K562 (cell line): ENCODE measurements at regions not wholly inside any gene's neighbourhood (a gene's known extent, or its start where the extent isn't known, plus 50 kb on each side); places are given as distances from the start of the nearest gene placed in this dataset.

Experiments used
- ATAC-seq: fragments of 200-7000 bp; cut with Tn5 transposase; 3 replicates; pipeline ENCODE4 v1.9.1; 2020; ENCODE audit warnings: moderate library complexity
- BruUV-seq: library from RNA; stranded (reverse); fragments of 400-500 nt; replicated peaks from 2 replicates; lab custom pipeline; 2021; lab: Mats Ljungman, UMichigan
- CTCF ChIA-PET: fragments of 300-600 bp; formaldehyde crosslinking; extraction: SDS; loops from one replicate; lab custom pipeline; 2021; ENCODE audit warnings: low intra/inter-chr PET ratio; lab: Yijun Ruan, JAX
- POLR2A ChIA-PET: fragments of 300-600, 350-650 bp; sonication (Branson Sonifier 250); formaldehyde crosslinking; extraction: SDS; loops from one replicate; lab custom pipeline; 2021; ENCODE audit warnings: antibody characterized with exemption, inconsistent platforms; lab: Yijun Ruan, JAX
- DNase-seq, 4 experiments: peaks; one replicate each; pipeline versions ENCODE4 v3.0.0 to v3.0.0-alpha.2; 2011 to 2018; ENCODE audit warnings: low spot score in 3 of 4, mixed read lengths in 3 of 4; ENCODE audit errors: extremely low read depth in 1 of 4
- FAIRE-seq: peaks from 2 replicates; lab custom pipeline; 2011; peaks lifted over from hg19 to GRCh38; lab: Jason Lieb, UNC
- H2AFZ ChIP-seq: 2 replicates; pipeline ENCODE4 v1.6.0; 2011; ENCODE audit warnings: low read depth, low read length, control low read depth, inconsistent platforms
- H3K27ac ChIP-seq: fragments of 200-600 bp; 3 replicates; pipeline ENCODE4 v1.8.0; 2011; ENCODE audit warnings: low read depth, mild to moderate bottlenecking, control low read depth, inconsistent platforms, low read length, moderate library complexity, mixed read lengths; ENCODE audit errors: extremely low read depth
- H3K27me3 ChIP-seq, 2 experiments: fragments of 300-600 bp in 1 of 2; 2 replicates in 1 of 2; 3 replicates in 1 of 2; pipeline versions ENCODE4 v1.6.0 to v1.8.0; 2011; ENCODE audit warnings: inconsistent platforms in 2 of 2, low read length in 2 of 2, mild to moderate bottlenecking in 1 of 2, mixed read lengths in 1 of 2, moderate library complexity in 1 of 2; ENCODE audit not compliant: control insufficient read depth in 2 of 2, insufficient read depth in 2 of 2
- H3K36me3 ChIP-seq: fragments of 300-600 bp; 3 replicates; pipeline ENCODE4 v1.8.0; 2011; ENCODE audit warnings: mild to moderate bottlenecking, low read length, inconsistent platforms; ENCODE audit not compliant: control insufficient read depth, insufficient read depth
- H3K4me1 ChIP-seq, 2 experiments: fragments of 200-600 bp in 1 of 2; replicated peaks in 1 of 2; 2 replicates in 1 of 2; 3 replicates in 1 of 2; pipeline versions ENCODE4 v1.5.1 to v1.8.0; 2011; ENCODE audit warnings: inconsistent platforms in 2 of 2, low read length in 2 of 2, mild to moderate bottlenecking in 1 of 2, mixed read lengths in 1 of 2, moderate library complexity in 1 of 2; ENCODE audit not compliant: control insufficient read depth in 2 of 2, insufficient read depth in 2 of 2
- H3K4me2 ChIP-seq: 2 replicates; pipeline ENCODE4 v1.6.1; 2011; ENCODE audit warnings: low read length, control low read depth, inconsistent platforms, mixed read lengths; ENCODE audit not compliant: insufficient read depth
- H3K4me3 ChIP-seq: fragments of 200-600 bp; sonication (generic), shearing (Covaris generic); 2 replicates; pipeline ENCODE4 v1.5.1; 2016; ENCODE audit warnings: control low read depth, inconsistent platforms
- H3K79me2 ChIP-seq: fragments of 200-600 bp; 3 replicates; pipeline ENCODE4 v1.8.0; 2011; ENCODE audit warnings: low read length, inconsistent platforms; ENCODE audit not compliant: control insufficient read depth, insufficient read depth
- H3K9ac ChIP-seq, 2 experiments: 2 replicates each; pipeline versions ENCODE4 v1.6.0 to v1.6.1; 2011; ENCODE audit warnings: low read depth in 2 of 2, low read length in 2 of 2, control low read depth in 1 of 2, inconsistent platforms in 1 of 2, mild to moderate bottlenecking in 1 of 2, mixed read lengths in 1 of 2; ENCODE audit not compliant: insufficient read depth in 1 of 2
- H3K9me1 ChIP-seq: one replicate; pipeline ENCODE4 v1.6.0; 2011; ENCODE audit warnings: inconsistent platforms, mild to moderate bottlenecking, low read length, moderate library complexity; ENCODE audit not compliant: control insufficient read depth, insufficient read depth
- H3K9me3 ChIP-seq: replicated peaks from 2 replicates; pipeline ENCODE4 v1.5.1; 2011; ENCODE audit warnings: low read depth, low read length, inconsistent platforms; ENCODE audit not compliant: control insufficient read depth, insufficient read depth
- H4K20me1 ChIP-seq: replicated peaks from 2 replicates; pipeline ENCODE4 v1.6.1; 2011; ENCODE audit warnings: low read length, inconsistent platforms, mixed read lengths; ENCODE audit not compliant: control insufficient read depth, insufficient read depth
- HDAC3 ChIP-seq: fragments of 450-650 bp; IDR thresholded peaks from 2 replicates; pipeline ENCODE4 v1.6.1; 2018; ENCODE audit warnings: borderline replicate concordance, mild to moderate bottlenecking, moderate library complexity; ENCODE audit not compliant: partially characterized antibody
- HNRNPUL1 ChIP-seq: fragments of 200-400 bp; formaldehyde crosslinking; IDR thresholded peaks from 2 replicates; pipeline ENCODE4 v1.6.1; 2017; ENCODE audit warnings: low read length
- NFE2L1 ChIP-seq: fragments of 450-650 bp; IDR thresholded peaks from 2 replicates; pipeline ENCODE4 v1.6.1; 2016; ENCODE audit warnings: missing genetic modification characterization, low read depth, mild to moderate bottlenecking, missing compliant biosample characterization, moderate library complexity, borderline replicate concordance
- RBM39 ChIP-seq: fragments of 200-400 bp; formaldehyde crosslinking; optimal IDR thresholded peaks from 2 replicates; pipeline ENCODE3; 2018; ENCODE audit warnings: low read depth, low read length
- SREBF1 ChIP-seq: fragments of 150-350 bp; IDR thresholded peaks from 2 replicates; pipeline ENCODE4 v1.6.1; 2014; ENCODE audit warnings: antibody characterized with exemption, low read depth, low read length, borderline replicate concordance
- SRSF9 ChIP-seq: fragments of 200-400 bp; formaldehyde crosslinking; IDR thresholded peaks from 2 replicates; pipeline ENCODE4 v1.6.1; 2017; ENCODE audit warnings: low read depth, low read length, borderline replicate concordance
- TAL1 ChIP-seq: fragments of 450-650 bp; IDR thresholded peaks from 2 replicates; pipeline ENCODE4 v1.6.1; 2016; ENCODE audit warnings: mild to moderate bottlenecking
- THRB ChIP-seq: fragments of 450-650 bp; formaldehyde crosslinking; conservative IDR thresholded peaks from 2 replicates; pipeline ENCODE4 v1.4.0; 2022; ENCODE audit warnings: mild to moderate bottlenecking, missing genetic modification characterization
- XRCC5 ChIP-seq: fragments of 200-400 bp; formaldehyde crosslinking; IDR thresholded peaks from 2 replicates; pipeline ENCODE4 v1.6.1; 2017; ENCODE audit warnings: low read depth, mild to moderate bottlenecking, low read length
- ZEB2 ChIP-seq: fragments of 450-650 bp; IDR thresholded peaks from 2 replicates; pipeline ENCODE4 v1.6.1; 2016
- ZNF507 ChIP-seq: conservative IDR thresholded peaks from 2 replicates; pipeline ENCODE4 v1.6.1; 2017; ENCODE audit warnings: missing genetic modification characterization, missing compliant biosample characterization
- WGBS: fragments of 100-300 bp; shearing (Covaris generic); methylation state at CpG from one replicate; pipeline ENCODE4 v1.1.6; 2016; ENCODE audit warnings: low coverage, mixed read lengths; ENCODE audit not compliant: insufficient coverage; ENCODE audit errors: missing lambda C conversion rate; 5-methylcytosine and 5-hydroxymethylcytosine counted together
- in situ Hi-C: fragments of 300-500 bp; cut with MboI; formaldehyde crosslinking; loops from 4 replicates; pipeline ENCODE4 v1.15.0; 2018; ENCODE audit warnings: inconsistent platforms, mixed read lengths
- intact Hi-C: fragments of 100-400 bp; cut with micrococcal nuclease; formaldehyde crosslinking; loops from 2 replicates; pipeline ENCODE4 v1.14.2; 2022
- TF ChIP-seq, protein P1 (sequence below): sonication (generic); formaldehyde crosslinking; IDR thresholded peaks from 2 replicates; pipeline ENCODE4 v1.8.0; 2022; ENCODE audit warnings: mild to moderate bottlenecking, missing genetic modification reagents

DNA sequence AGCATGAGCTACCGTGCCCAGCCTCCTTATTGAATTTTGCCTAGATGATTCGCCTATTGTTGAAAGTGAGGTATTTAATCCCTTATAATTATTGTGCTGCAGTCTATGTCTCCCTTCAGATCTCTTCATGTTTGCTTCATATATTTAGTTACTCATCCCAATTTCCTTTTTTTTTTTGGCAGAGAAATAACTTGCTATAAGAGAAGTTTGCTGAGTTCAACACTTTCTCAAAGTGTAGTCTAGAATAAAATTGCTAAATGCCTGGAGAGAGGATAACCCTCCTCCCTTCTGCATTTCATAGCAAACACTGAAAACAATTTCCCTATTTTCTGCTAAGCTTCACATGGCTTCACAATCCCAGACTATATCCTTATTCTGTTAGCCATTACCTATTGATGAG, 136.6 kb upstream of the CD180 start (continued):
- no peak for TF ChIP-seq XRCC5
- no peak for TF ChIP-seq HNRNPUL1
- TF ChIP-seq, protein P1, sequence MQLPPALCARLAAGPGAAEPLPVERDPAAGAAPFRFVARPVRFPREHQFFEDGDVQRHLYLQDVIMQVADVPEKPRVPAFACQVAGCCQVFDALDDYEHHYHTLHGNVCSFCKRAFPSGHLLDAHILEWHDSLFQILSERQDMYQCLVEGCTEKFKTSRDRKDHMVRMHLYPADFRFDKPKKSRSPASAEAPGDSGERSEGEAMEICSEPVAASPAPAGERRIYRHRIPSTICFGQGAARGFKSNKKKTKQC (CRISPR knock-in tag): no peak
- no peak for TF ChIP-seq ZNF507 (tag)
- TF ChIP-seq ZEB2: no peak
- TF ChIP-seq SRSF9: no peak
- no peak for TF ChIP-seq SREBF1
- no peak for TF ChIP-seq NFE2L1 (tag)

DNA sequence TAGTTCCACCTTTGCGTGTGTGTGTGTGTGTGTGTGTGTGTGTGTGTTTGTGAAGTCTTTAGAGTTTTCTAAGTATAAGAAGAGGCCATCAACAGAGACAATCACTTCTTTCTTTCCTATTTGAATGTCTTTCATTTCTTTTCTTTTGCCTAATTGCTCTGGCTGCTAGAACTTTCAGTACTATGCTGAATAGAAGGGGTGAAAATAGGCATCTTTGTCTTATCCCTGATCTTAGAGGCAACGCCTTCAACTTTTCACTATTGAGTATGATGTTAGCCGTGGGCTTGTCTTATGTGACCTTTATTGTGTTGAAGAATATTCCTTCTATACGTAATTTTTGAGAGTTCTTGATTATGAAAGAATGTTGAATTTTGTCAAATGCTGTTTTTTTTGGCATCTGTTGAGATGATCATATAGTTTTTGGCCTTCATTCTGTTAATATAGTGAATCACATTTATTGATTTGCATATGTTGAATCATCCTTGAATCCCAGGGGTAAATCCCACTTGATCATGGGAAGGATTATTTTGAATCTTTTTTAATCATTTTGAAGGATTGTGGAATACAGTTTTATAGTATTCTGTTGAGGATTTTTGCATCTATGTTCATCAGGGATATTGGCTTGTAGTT, 134.8 kb upstream of the CD180 start:
- BruUV-seq: no TSS peak
- ChIA-PET CTCF (no interaction called here), POLR2A (interaction anchor here (1.1 kb wide), 1 partner anchor 11 kb away, joined by 3 read pairs; no protein-coding TSS in a partner anchor)
- Histone ChIP-seq H3K4me1 (no peaks in the 10 kb centered on the region), H3K9ac (no peak overlapping the region), H3K27ac (no peak overlapping the region), H3K9me3 (no peaks in the 10 kb centered on the region), H3K36me3 (no peaks in the 10 kb centered on the region), H3K9me1 (no peaks in the 10 kb centered on the region), H3K4me2 (no peak overlapping the region), H4K20me1 (no peaks in the 10 kb centered on the region), H3K27me3 (no peaks in the 10 kb centered on the region), H2AFZ (no peak overlapping the region), H3K4me3 (no peak overlapping the region), H3K79me2 (no peaks in the 10 kb centered on the region)
- TF ChIP-seq RBM39: no peak
- no peak for TF ChIP-seq TAL1
- TF ChIP-seq HDAC3: no peak
- no peak for TF ChIP-seq THRB (CRISPR knock-in tag)
- ATAC-seq (no peak), FAIRE-seq (no peak), DNase-seq (no peak)
- intact Hi-C loops (no loop called here), in situ Hi-C loops (no loop called here)
- WGBS: 0% methylated on average over 4 of the region's 4 CpGs
